ENCODE measurements at regions not wholly inside any gene's neighbourhood (a gene's known extent, or its start where the extent isn't known, plus 50 kb on each side); places are given as distances from the start of the nearest gene placed in this dataset.

GRCh38 chr4:126372634-126373033 lies 1057.9 kb downstream of the FAT4 start:
- Histone ChIP-seq H3K27me3 (ENCODE audit: control insufficient read depth, insufficient read depth, low read length) (no peaks in the 10 kb centered on the region), H3K9me3 (ENCODE audit: control insufficient read depth in 2 of 3, insufficient read depth in 1 of 3, low read length in 3 of 3) (no peaks in the 10 kb centered on the region), H3K27ac (ENCODE audit: low read depth in 2 of 2, low read length in 2 of 2) (no peak overlapping the region), H3K4me3 (ENCODE audit: low read length in 3 of 3) (no peak overlapping the region), H3K4me1 (ENCODE audit: control insufficient read depth in 2 of 3, insufficient read depth in 2 of 3, low read depth in 1 of 3, low read length in 3 of 3) (no peaks in the 10 kb centered on the region), H3K9ac (ENCODE audit: low read length in 3 of 3) (no peak overlapping the region), H3K36me3 (ENCODE audit: control insufficient read depth in 2 of 3, insufficient read depth in 3 of 3, low read length in 3 of 3) (no peaks in the 10 kb centered on the region)
- intact Hi-C loops (cut with DNase I): no loop called here
- DNase-seq: no peak
- FAIRE-seq: no peak
- TF ChIP-seq CTCF (IDR thresholded peaks at IDR 0.05; ENCODE audit: borderline replicate concordance, extremely low read depth, insufficient read depth): no peak

- no peaks in the 10 kb centered on the region for H3K27me3 ChIP-seq (ENCODE audit: control insufficient read depth, insufficient read depth, low read length)
- TF ChIP-seq CTCF (IDR thresholded peaks at IDR 0.05; ENCODE audit: borderline replicate concordance, extremely low read depth, insufficient read depth): no peak
- H3K4me3 ChIP-seq (ENCODE audit: low read length in 3 of 3): no peak overlapping the region
- no peaks in the 10 kb centered on the region for H3K36me3 ChIP-seq (ENCODE audit: control insufficient read depth in 2 of 3, insufficient read depth in 3 of 3, low read length in 3 of 3)
- no peak overlapping the region for H3K9ac ChIP-seq (ENCODE audit: low read length in 3 of 3)
- H3K27ac ChIP-seq (ENCODE audit: low read depth in 2 of 2, low read length in 2 of 2): no peak overlapping the region
- H3K4me1 ChIP-seq (ENCODE audit: control insufficient read depth in 2 of 3, insufficient read depth in 2 of 3, low read depth in 1 of 3, low read length in 3 of 3): no peaks in the 10 kb centered on the region
- no peak for FAIRE-seq
- DNase-seq: no peak
- no peaks in the 10 kb centered on the region for H3K9me3 ChIP-seq (ENCODE audit: control insufficient read depth in 2 of 3, insufficient read depth in 1 of 3, low read length in 3 of 3)
- intact Hi-C loops (cut with DNase I): no loop called here
These were observed 1060.8 kb downstream of the FAT4 start for GRCh38 chr4:126375462-126376054.

- no peak overlapping the region for H3K9ac ChIP-seq (ENCODE audit: low read length in 3 of 3)
These were observed 1071.2 kb downstream of the FAT4 start for GRCh38 chr4:126385954-126386353.

More at GRCh38 chr4:126385954-126386353, 1071.2 kb downstream of the FAT4 start:
- no peak for DNase-seq
- TF ChIP-seq CTCF (IDR thresholded peaks at IDR 0.05; ENCODE audit: borderline replicate concordance, extremely low read depth, insufficient read depth): no peak
- no peak for FAIRE-seq
- H3K27me3 ChIP-seq (ENCODE audit: control insufficient read depth, insufficient read depth, low read length): no peaks in the 10 kb centered on the region
- H3K36me3 ChIP-seq (ENCODE audit: control insufficient read depth in 2 of 3, insufficient read depth in 3 of 3, low read length in 3 of 3): no peaks in the 10 kb centered on the region
- H3K27ac ChIP-seq (ENCODE audit: low read depth in 2 of 2, low read length in 2 of 2): no peak overlapping the region
- H3K4me3 ChIP-seq (ENCODE audit: low read length in 3 of 3): no peak overlapping the region
- H3K4me1 ChIP-seq (ENCODE audit: control insufficient read depth in 2 of 3, insufficient read depth in 2 of 3, low read depth in 1 of 3, low read length in 3 of 3): no peaks in the 10 kb centered on the region
- H3K9me3 ChIP-seq (ENCODE audit: control insufficient read depth in 2 of 3, insufficient read depth in 1 of 3, low read length in 3 of 3): no peaks in the 10 kb centered on the region
- intact Hi-C loops (cut with DNase I): no loop called here

Measured in kidney (tissue), 13 donors.